Fibroblast of skin of back (primary cell): ENCODE measurements at regions not wholly inside any gene's neighbourhood (a gene's known extent, or its start where the extent isn't known, plus 50 kb on each side); places are given as distances from the start of the nearest gene placed in this dataset.
"Not testable (repeated sequence)": the region's sequence is repeated elsewhere in the genome, so short reads cannot be mapped to it uniquely, and the experiment has no call there.

Experiments used
- DNase-seq: peaks from one replicate; pipeline ENCODE4 v3.0.0-alpha.2; 2013

DNA sequence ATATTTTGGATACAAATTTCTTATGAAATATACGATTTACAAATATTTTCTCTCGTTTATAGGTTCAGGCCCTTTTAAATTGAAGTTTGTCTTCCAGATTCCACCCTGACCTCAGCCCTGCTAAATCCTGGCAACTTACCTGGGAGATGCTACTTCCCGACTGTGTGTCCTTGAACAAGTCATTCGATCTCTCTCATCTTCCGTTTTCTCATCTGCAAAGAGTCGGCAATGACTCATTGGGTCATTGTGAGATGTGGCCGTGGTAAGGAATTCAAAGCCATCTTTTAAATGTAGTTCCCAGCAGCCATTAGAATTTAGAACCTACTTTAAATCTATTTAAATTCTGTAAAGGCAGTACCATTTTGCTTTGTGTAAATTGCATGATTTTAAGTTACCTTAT lies 72.5 kb downstream of the LHX2 start:
- DNase-seq: no peak

GRCh38 chr9:124087226-124087625 lies 75.7 kb downstream of the LHX2 start:
- no peak for DNase-seq

DNA sequence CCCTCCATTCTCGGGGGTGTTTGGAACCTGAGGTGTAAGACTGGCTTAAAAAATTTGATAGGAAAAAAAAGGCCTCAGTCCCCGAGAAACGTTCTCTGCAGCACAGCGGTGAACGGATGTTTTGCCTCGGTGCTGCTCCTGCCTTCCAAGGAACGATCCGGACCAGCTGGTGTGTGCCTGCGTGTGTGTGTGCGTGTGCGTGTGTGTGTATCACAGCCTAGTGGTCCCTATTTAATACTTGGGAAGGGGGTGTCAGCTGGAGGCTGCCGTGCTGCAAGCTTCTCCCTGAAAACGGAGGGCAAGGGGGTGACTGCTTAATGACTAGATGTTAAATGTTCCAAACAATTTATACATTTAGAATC lies 76.9 kb downstream of the LHX2 start:
- no peak for DNase-seq

- DNase-seq: not testable (repeated sequence)
These were observed 78.3 kb downstream of the LHX2 start for GRCh38 chr9:124089631-124090488.

DNA sequence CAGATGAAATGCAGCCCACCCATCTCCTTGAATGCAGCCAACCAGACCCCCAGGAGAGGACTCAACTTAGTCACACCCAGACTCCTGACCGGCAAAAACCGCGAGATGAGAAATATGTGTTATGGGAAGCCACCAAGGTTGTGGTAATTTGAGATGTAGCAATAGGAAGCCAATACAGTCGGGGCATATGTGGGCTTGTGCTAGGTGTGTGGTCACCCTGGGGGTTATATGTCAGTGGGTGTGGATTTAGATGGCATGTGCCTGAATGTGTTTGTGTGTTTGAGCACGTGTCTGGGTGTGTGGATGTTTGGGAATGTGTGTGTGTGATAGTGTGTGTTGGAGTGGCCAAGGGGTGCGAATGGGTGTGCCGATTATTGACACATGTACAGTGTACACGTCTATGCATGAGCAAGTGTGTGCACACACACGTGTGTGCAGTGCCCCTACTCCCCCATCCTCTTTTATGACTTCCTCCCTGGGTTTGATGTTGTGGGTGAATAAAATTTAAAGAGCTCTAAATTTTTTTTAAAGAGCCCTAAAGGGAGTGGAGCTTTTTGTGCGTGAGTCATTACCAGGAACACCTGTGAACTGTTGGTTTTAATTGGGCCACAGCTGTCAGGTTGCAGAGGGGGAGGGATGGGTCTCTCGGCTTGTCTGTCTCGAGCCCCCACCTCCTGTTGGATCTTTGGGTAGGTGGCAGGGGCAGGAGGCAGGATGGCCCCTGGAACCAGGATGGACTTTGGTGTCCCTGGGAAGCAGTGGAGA lies 86.8 kb downstream of the LHX2 start:
- no peak for DNase-seq

DNA sequence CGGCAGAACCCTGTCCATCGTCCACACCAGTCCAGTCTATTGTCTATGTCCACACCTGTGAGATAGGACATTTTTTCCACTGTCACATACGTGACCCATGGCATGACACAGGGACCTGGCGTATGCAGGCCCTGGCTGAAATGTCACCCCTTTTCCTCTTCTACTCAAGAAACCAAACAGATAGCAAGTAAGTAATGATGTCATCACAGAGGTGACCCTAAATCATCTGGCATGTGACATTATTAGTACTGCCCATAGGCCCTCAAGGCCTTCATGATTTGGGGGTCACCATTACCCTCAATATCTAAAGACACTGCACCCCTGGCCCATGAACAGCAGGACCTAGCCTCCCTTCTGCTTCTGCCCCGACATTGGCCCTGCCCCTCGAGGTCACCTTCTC lies 88.3 kb downstream of the LHX2 start:
- no peak for DNase-seq

GRCh38 chr9:124101215-124101968 lies 89.8 kb downstream of the LHX2 start:
- DNase-seq: no peak

GRCh38 chr9:124101969-124102345 lies 90.4 kb downstream of the LHX2 start:
- DNase-seq: no peak

- no peak for DNase-seq
These were observed 90.8 kb downstream of the LHX2 start for GRCh38 chr9:124102363-124102762.

- no peak for DNase-seq
These were observed 93.7 kb downstream of the LHX2 start for GRCh38 chr9:124105266-124105665.

- no peak for DNase-seq
These were observed 96.6 kb downstream of the LHX2 start for GRCh38 chr9:124108216-124108615.

DNA sequence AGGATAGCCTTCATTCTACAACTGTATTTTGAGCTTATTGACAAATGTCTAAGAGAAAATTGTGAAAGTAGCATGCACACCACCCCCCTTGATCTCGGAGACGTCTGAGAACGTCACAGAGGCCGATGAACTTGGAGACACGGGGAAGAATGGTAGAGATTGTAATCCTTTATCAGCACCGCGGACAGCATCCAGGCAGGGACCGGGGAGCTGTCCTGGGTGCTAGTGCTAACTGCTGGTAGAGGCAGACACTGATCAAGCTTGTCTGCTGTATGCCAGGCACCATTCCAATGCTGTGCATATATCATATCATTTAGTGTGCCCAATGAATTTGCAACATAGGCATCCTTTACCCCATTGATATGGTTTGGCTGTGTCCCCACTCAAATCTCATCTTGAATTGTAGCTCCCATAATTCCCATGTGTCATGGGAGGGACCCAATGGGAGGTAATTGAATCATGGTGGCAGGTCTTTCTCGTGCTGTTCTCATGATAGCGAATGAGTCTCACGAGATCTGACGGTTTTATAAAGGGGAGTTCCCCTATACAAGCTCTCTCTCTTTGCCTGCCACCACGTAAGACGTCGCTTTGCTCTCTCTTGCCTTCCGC lies 98.8 kb downstream of the LHX2 start:
- DNase-seq: peak; percentile 68

- DNase-seq: no peak
These were observed 105.3 kb downstream of the LHX2 start for GRCh38 chr9:124116683-124117363.

DNA sequence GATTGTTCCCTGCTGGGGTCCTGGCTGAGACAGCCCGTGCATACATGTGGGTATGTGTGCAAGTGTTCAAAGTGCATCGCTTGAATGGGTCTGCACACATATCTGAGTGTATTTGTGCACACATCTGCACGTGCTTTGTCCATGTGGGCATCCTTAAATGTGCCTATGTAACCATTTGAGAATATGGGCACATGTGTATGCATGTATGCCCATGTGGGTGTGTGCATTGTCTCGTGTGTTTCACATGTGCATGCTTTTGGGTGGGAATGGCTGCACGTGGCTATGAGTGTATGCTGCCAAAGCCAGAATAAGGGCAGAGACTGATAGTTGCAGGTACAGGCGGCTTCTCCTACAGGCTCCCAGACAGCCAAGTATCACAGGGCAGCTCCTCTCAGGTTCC lies 107.3 kb downstream of the LHX2 start:
- no peak for DNase-seq

GRCh38 chr9:124120272-124120671 lies 108.7 kb downstream of the LHX2 start:
- no peak for DNase-seq

GRCh38 chr9:124121725-124122124 lies 110.2 kb downstream of the LHX2 start:
- no peak for DNase-seq

- no peak for DNase-seq
These were observed 110.8 kb downstream of the LHX2 start for GRCh38 chr9:124122321-124122720.

DNA sequence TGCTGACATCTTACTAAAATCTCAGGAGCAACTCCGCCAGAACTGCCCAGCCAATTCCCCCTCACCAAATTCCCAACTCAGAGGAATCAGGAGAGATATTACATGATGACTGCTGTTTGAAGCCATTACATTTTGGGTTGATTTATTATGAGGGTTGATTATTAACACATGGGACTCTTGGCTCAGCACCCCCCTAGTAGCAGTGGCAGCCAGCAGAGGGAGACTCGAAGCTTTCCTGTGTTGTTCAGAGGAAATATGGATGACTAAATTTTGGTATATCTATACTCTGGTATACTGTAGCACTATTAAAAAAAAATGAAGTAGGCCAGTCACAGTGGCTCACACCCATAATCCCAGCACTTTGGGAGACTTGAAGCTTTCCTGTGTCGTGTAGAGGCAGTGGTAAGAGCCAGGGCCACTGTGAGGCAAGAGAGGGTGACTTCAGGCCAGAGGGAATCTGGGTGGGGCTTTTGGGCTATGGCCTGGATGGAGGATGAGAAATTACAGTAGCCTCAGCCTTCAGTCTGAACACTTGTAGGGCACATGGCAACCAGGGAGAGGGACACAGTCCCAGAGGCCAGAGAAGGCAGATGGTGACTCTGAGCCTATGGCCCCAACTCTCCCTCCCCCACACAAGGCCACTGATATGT lies 111.4 kb downstream of the LHX2 start:
- peak; percentile 34 for DNase-seq

DNA sequence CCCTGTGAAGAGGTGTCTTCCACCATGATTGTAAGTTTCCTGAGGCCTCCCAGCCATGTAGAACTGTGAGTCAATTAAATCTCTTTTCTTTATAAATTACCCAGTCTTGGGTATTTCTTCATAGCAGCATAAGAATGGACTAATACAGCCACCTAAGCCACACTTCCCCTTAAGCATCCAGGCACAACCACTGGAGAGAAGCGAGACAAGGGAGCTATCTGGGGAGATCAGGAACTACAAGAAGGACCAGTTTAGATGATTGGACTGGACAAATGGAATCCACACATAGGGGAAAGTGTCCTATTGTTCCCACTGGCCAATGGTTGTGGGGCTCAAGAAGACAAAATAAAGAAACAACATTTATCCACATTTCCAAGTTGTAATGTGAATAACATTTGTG lies 112.1 kb downstream of the LHX2 start:
- not testable (repeated sequence) for DNase-seq

DNA sequence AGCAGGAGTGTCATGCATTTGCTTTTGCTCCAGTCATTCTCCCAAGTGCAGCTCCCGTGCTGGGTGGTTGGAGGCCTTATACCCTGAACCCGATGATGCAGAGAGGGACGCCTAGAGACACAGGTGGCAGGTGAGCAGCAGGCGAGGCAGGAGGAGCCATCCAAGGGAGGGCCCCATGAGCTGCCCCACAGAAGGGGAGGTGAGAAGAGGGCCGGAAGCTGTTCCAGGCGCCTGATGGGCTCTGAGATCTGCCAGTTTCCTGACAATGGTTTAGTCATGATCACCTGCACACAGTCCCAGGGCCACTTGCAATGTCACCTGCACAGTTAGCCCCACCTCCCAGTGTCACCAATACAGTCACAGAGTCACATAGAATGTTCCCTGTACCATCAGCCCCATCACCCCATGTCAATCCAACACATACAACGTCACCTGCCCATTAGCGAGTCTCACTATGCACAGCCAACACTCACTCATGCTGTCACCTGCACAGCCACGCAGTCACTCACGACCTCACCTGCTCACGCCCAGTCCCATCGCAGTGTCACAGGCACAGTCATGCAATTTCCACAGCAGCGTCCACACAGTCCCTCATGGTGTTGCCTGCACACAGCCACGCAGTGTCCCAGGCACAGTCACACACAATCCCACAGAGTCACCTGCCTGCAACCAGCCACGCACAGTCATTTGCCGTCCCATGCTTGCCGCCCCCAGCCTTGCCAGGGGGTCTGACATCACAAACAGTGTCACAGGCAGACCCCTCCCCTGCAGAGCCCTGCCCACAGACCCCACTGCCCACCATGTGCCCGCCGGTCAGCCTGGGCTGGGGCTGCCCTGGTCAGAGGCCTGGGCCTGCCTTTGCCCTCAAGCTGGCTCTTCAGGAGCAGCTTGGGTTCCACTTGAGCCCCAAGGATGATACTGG lies 113.4 kb downstream of the LHX2 start:
- no peak for DNase-seq

DNA sequence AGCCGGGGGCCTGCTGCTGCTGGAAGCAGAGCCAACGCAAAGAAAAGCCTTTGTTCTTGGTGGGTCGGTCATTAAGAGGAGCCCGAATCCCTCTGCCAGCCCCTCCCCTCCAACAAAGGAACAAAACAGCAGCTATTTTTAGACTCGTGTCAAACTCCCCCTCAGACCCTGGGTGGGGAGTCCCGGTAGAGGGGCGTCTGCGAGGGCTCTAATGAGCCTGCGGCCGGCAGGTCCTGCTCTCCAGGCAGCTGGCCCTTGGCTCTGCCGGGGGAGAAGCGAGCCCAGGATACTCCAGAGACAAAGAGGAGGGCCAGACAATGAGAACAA lies 114.0 kb downstream of the LHX2 start:
- no peak for DNase-seq
